Fibroblast of gingiva (primary cell): ENCODE measurements at regions not wholly inside any gene's neighbourhood (a gene's known extent, or its start where the extent isn't known, plus 50 kb on each side); places are given as distances from the start of the nearest gene placed in this dataset.
"Not testable (repeated sequence)": the region's sequence is repeated elsewhere in the genome, so short reads cannot be mapped to it uniquely, and the experiment has no call there.

Experiments used
- DNase-seq: peaks from one replicate; pipeline ENCODE4 v3.0.0-alpha.2; 2011; ENCODE audit warnings: low read depth

GRCh38 chr4:114087596-114088230, 108.3 kb upstream of the ARSJ start:
- DNase-seq = peak; percentile 71

GRCh38 chr4:114088481-114088880, 109.0 kb upstream of the ARSJ start:
- DNase-seq = peak; percentile 14

DNA sequence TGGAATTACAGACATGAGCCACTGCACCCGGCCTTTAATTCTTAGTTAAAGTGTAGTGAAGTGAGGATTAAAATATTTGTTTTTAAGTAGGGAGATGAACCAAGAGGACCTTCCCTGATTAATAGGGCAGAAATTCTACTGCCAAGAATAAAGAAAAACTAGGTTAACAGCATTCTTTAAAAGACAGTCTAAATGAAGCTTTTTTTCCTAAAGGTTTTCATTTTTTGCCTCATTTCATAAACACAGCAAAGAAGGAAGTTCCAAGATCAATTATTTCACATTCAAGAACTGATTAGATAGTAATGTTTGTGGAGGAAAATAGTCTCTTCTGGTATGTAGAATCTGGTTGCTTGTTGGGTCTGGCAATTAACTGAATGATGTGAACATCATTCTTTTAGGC, 112.1 kb upstream of the ARSJ start:
- no peak for DNase-seq

GRCh38 chr4:114093221-114093715, 113.8 kb upstream of the ARSJ start:
- no peak for DNase-seq

- DNase-seq = no peak
Observed at GRCh38 chr4:114100288-114101031, 121.0 kb upstream of the ARSJ start.

DNA sequence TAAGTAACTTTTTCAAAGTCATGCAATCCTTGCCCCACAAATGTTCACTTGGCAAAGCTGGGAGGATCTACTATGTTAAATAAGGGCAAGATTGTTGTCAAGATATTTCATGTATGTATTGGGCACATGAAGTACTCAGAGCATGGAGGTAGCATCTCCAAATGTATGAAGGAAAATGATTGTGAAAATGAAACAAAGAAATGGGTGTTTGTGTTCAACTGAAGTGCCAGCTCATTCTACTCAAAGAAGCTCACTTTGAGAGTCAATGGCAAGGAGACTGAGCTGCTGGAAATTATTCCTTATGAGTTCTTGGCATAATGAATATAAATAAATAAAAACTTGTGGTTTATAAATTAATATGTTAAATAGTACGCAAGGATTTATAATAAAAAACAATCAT, 124.5 kb upstream of the ARSJ start:
- no peak for DNase-seq

DNA sequence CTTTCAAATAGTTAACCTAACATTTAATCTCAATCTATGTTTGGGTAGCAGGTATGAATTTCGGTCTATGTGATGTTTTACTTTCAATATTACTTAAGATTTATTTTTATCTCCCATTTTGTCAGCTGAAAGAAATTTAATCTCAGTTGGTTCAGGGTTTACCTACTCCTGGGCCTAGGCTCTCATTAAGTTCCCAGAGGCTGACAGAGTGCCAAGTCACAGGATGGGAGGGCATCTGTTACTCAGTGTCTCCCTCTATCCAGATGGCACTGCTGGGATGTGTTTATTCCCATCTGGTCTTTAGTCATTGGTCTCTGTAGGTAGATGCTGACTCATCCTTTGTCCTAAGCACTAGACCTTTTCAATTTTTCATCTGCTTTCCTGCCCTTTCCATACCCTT, 129.4 kb upstream of the ARSJ start:
- no peak for DNase-seq

DNA sequence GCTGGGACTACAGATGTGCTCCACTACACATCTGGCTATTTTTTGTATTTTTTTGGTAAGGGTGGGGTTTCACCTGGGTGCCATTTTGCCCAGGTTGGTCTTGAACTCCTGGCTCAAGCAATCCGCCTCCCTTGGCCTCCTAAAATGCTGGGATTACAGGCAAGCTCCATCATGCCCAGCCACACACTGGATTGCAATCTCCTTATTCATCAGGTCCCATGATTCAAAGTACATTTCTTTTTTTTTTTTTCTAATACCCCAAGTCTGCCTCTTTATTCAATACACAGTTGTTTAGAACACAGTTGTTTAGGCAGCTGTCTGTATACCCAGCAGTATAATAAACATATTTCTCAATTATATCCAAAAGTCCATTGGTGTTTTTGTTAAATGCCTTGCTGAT, 130.3 kb upstream of the ARSJ start:
- DNase-seq = no peak

DNA sequence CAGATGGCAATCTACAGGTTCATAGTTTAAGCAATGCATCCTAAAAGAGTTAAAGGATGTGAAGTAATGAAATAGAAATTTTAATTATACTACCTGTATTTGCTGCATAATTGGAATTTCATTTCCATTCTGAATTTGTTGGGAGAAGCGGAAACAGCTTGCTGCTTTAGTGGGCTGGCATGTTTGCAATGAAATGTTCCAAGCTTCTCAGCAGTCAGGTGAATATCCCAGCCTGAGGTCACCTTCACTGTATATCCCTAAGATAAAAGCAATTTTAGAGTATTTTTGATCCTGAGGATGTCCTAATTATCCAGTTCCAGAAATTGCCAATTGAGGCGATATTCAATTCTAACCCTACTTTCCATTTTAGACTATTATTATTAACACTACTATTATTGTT, 136.1 kb upstream of the ARSJ start:
- no peak for DNase-seq

GRCh38 chr4:114116861-114117260, 137.4 kb upstream of the ARSJ start:
- DNase-seq = no peak

GRCh38 chr4:114121221-114121620, 141.8 kb upstream of the ARSJ start:
- DNase-seq = no peak

- DNase-seq = no peak
Observed at GRCh38 chr4:114132199-114132598, 152.8 kb upstream of the ARSJ start.

GRCh38 chr4:114132830-114133229, 153.4 kb upstream of the ARSJ start:
- no peak for DNase-seq

- DNase-seq = no peak
Observed at GRCh38 chr4:114136069-114136468, 156.6 kb upstream of the ARSJ start.

- DNase-seq = no peak
Observed at GRCh38 chr4:114137984-114138383, 158.5 kb upstream of the ARSJ start.

GRCh38 chr4:114146947-114147618, 167.6 kb upstream of the ARSJ start:
- DNase-seq = no peak

DNA sequence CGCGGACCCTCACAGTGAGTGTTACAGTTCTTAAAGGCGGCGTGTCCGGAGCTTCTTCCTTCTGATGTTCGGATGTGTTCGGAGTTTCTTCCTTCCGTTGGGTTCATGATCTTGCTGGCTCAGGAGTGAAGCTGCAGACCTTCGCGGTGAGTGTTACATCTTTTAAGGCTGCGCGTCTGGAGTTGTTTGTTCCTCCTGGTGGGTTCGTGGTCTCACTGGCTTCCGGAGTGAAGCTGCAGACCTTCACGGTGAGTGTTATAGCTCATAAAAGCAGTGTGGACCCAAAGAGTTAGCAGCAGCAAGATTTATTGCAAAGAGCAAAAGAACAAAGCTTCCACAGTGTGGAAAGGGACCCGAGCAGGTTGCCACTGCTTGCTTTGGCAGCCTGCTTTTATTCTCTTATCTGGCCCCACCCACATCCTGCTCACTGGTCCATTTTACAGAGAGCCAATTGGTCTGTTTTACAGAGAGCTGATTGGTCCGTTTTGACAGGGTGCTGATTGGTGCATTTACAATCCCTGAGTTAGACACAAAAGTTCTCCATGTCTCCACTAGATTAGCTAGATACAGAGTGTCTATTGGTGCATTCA, 168.3 kb upstream of the ARSJ start:
- not testable (repeated sequence) for DNase-seq

DNA sequence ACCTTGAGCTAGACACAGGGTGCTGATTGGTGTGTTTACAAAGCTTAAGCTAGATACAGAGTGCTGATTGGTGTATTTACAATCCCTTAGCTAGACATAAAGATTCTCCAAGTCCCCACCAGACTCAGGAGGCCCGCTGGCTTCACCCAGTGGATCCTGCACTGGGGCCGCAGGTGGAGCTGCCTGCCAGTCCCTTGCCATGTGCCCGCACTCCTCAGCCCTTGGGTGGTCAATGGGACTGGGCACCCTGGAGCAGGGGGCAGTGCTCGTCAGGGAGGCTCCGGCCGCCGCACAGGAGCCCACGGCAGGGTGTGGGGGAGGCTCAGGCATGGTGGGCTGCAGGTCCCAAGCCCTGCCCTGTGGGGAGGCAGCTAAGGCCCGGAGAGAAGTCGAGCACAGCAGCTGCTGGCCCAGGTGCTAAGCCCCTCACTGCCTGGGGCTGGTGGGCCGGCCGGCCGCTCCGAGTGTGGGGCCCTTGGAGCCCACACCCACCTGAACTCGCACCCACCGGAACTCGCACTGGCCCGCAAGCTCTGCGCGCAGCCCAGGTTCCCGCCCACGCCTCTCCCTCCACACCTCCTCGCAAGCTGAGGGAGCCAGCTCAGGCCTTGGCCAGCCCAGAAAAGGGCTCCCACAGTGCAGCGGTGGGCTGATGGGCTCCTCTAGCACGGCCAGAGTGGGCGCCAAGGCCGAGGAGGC, 169.1 kb upstream of the ARSJ start:
- not testable (repeated sequence) for DNase-seq

- DNase-seq = no peak
Observed at GRCh38 chr4:114156371-114156770, 176.9 kb upstream of the ARSJ start.

- DNase-seq = no peak
Observed at GRCh38 chr4:114161809-114162208, 182.4 kb upstream of the ARSJ start.

DNA sequence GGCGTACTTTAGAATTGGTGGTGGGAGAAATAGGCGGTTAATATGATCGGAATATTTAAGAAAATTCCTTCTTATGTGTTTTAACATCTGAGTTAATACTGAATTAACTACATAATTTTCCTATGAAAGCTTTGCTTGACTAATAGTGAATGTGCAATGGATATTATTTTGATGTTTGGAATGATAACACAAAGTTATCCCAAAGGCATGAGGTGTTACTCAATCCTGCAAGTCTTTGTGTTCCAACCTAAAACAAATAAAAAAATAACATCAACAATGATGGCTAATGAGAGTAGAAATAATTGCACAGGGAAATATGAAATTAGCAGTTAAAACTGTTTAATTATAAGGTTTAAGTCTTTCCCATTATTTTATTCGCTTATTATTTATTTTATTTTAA, 183.6 kb upstream of the ARSJ start:
- peak; percentile 2 for DNase-seq

GRCh38 chr4:114173968-114174367, 194.5 kb upstream of the ARSJ start:
- no peak for DNase-seq
